GM18867 (cell line): ENCODE measurements at regions not wholly inside any gene's neighbourhood (a gene's known extent, or its start where the extent isn't known, plus 50 kb on each side); places are given as distances from the start of the nearest gene placed in this dataset.

ENCODE experiments used
- ATAC-seq: cut with Tn5 transposase; IDR thresholded peaks from one replicate; pipeline ENCODE4 v1.9.1; 2021; ENCODE audit warnings: mild to moderate bottlenecking, moderate library complexity; ENCODE audit not compliant: unreplicated experiment

GRCh38 chr11:20311444-20311843, 52.1 kb upstream of the HTATIP2 start:
- ATAC-seq: no peak

GRCh38 chr11:20310596-20311394, 52.7 kb upstream of the HTATIP2 start:
- ATAC-seq: no peak

- ATAC-seq: no peak
Measured at GRCh38 chr11:20310137-20310536, 53.4 kb upstream of the HTATIP2 start.

- peak; percentile 71 for ATAC-seq
Measured at GRCh38 chr11:20309231-20310025, 54.1 kb upstream of the HTATIP2 start.

GRCh38 chr11:20308601-20309000, 54.9 kb upstream of the HTATIP2 start:
- no peak for ATAC-seq

- ATAC-seq: no peak
Measured at GRCh38 chr11:20303391-20303965, 60.0 kb upstream of the HTATIP2 start.

- no peak for ATAC-seq
Measured at GRCh38 chr11:20293992-20294391, 69.5 kb upstream of the HTATIP2 start.

- ATAC-seq: no peak
Measured at GRCh38 chr11:20293531-20293930, 70.0 kb upstream of the HTATIP2 start.

GRCh38 chr11:20289732-20290131, 73.8 kb upstream of the HTATIP2 start:
- ATAC-seq: no peak

- ATAC-seq: no peak
Measured at GRCh38 chr11:20283475-20283874, 80.0 kb upstream of the HTATIP2 start.

GRCh38 chr11:20278727-20279126, 84.8 kb upstream of the HTATIP2 start:
- ATAC-seq: peak; percentile 63

- ATAC-seq: no peak
Measured at GRCh38 chr11:20277014-20277413, 86.5 kb upstream of the HTATIP2 start.

GRCh38 chr11:20275987-20276965, 87.2 kb upstream of the HTATIP2 start:
- ATAC-seq: no peak

GRCh38 chr11:20274031-20274430, 89.5 kb upstream of the HTATIP2 start:
- no peak for ATAC-seq

GRCh38 chr11:20261526-20261925, 101.3 kb upstream of the DBX1 start:
- no peak for ATAC-seq

- no peak for ATAC-seq
Measured at GRCh38 chr11:20260307-20260706, 100.0 kb upstream of the DBX1 start.

- no peak for ATAC-seq
Measured at GRCh38 chr11:20259506-20259905, 99.2 kb upstream of the DBX1 start.

GRCh38 chr11:20258376-20258895, 98.2 kb upstream of the DBX1 start:
- no peak for ATAC-seq

GRCh38 chr11:20256925-20257324, 96.7 kb upstream of the DBX1 start:
- no peak for ATAC-seq

GRCh38 chr11:20253796-20254195, 93.5 kb upstream of the DBX1 start:
- no peak for ATAC-seq
